Stimulated activated naive CD4-positive, alpha-beta T cell treated with Interleukin-2 at 50 U/mL for 16 hours (primary cell): ENCODE measurements at regions not wholly inside any gene's neighbourhood (a gene's known extent, or its start where the extent isn't known, plus 50 kb on each side); places are given as distances from the start of the nearest gene placed in this dataset.
"Not testable (repeated sequence)": the region's sequence is repeated elsewhere in the genome, so short reads cannot be mapped to it uniquely, and the experiment has no call there.

Source experiments
- DNase-seq: peaks from one replicate; lab custom pipeline; 2025; lab: John Stamatoyannopoulos, UW

GRCh38 chr6:21772477-21772876 is 178.9 kb downstream of the SOX4 start:
- DNase-seq: no peak

GRCh38 chr6:21772884-21773575 is 179.5 kb downstream of the SOX4 start:
- DNase-seq: no peak

- no peak for DNase-seq
Measured at GRCh38 chr6:21773576-21773968, 180.0 kb downstream of the SOX4 start.

- DNase-seq: no peak
Measured at GRCh38 chr6:21777846-21778245, 184.3 kb downstream of the SOX4 start.

- no peak for DNase-seq
Measured at GRCh38 chr6:21780141-21780540, 186.6 kb downstream of the SOX4 start.

GRCh38 chr6:21780679-21781078 is 187.1 kb downstream of the SOX4 start:
- DNase-seq: no peak

- DNase-seq: no peak
Measured at GRCh38 chr6:21781128-21781527, 187.6 kb downstream of the SOX4 start.

- DNase-seq: no peak
Measured at GRCh38 chr6:21785164-21785563, 191.6 kb downstream of the SOX4 start.

GRCh38 chr6:21791056-21791455 is 197.5 kb downstream of the SOX4 start:
- DNase-seq: no peak

GRCh38 chr6:21791581-21791980 is 198.0 kb downstream of the SOX4 start:
- no peak for DNase-seq

GRCh38 chr6:21792177-21792576 is 198.6 kb downstream of the SOX4 start:
- DNase-seq: no peak

GRCh38 chr6:21796979-21797378 is 203.4 kb downstream of the SOX4 start:
- not testable (repeated sequence) for DNase-seq

GRCh38 chr6:21798468-21798867 is 204.9 kb downstream of the SOX4 start:
- no peak for DNase-seq

- no peak for DNase-seq
Measured at GRCh38 chr6:21800330-21800729, 206.8 kb downstream of the SOX4 start.

- DNase-seq: no peak
Measured at GRCh38 chr6:21800948-21801438, 207.4 kb downstream of the SOX4 start.

- no peak for DNase-seq
Measured at GRCh38 chr6:21801446-21802174, 208.1 kb downstream of the SOX4 start.

GRCh38 chr6:21802175-21802822 is 208.7 kb downstream of the SOX4 start:
- DNase-seq: no peak

- DNase-seq: no peak
Measured at GRCh38 chr6:21804941-21805610, 211.5 kb downstream of the SOX4 start.

- no peak for DNase-seq
Measured at GRCh38 chr6:21807299-21808044, 213.9 kb downstream of the SOX4 start.

GRCh38 chr6:21808045-21808470 is 214.5 kb downstream of the SOX4 start:
- no peak for DNase-seq

- no peak for DNase-seq
Measured at GRCh38 chr6:21808551-21809242, 215.1 kb downstream of the SOX4 start.
